Fibroblast of villous mesenchyme (primary cell): ENCODE measurements at regions not wholly inside any gene's neighbourhood (a gene's known extent, or its start where the extent isn't known, plus 50 kb on each side); places are given as distances from the start of the nearest gene placed in this dataset.

ENCODE experiments used
- DNase-seq: peaks from one replicate; pipeline ENCODE4 v3.0.0-alpha.2; 2010; ENCODE audit warnings: low read depth
- H3K4me3 ChIP-seq: 2 replicates; pipeline ENCODE4 v1.5.1; 2011; ENCODE audit warnings: low read depth, mild to moderate bottlenecking, low read length
- TF ChIP-seq, protein P1 (sequence below): IDR thresholded peaks from 2 replicates; pipeline ENCODE4 v1.5.1; 2012; ENCODE audit warnings: low read depth, mild to moderate bottlenecking, low read length; ENCODE audit not compliant: insufficient read depth

GRCh38 chr6:131382631-131383030, 190.4 kb upstream of the ARG1 start:
- TF ChIP-seq, protein P1, sequence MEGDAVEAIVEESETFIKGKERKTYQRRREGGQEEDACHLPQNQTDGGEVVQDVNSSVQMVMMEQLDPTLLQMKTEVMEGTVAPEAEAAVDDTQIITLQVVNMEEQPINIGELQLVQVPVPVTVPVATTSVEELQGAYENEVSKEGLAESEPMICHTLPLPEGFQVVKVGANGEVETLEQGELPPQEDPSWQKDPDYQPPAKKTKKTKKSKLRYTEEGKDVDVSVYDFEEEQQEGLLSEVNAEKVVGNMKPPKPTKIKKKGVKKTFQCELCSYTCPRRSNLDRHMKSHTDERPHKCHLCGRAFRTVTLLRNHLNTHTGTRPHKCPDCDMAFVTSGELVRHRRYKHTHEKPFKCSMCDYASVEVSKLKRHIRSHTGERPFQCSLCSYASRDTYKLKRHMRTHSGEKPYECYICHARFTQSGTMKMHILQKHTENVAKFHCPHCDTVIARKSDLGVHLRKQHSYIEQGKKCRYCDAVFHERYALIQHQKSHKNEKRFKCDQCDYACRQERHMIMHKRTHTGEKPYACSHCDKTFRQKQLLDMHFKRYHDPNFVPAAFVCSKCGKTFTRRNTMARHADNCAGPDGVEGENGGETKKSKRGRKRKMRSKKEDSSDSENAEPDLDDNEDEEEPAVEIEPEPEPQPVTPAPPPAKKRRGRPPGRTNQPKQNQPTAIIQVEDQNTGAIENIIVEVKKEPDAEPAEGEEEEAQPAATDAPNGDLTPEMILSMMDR = no peak
- no peak for DNase-seq
- H3K4me3 ChIP-seq = no peak overlapping the region

DNA sequence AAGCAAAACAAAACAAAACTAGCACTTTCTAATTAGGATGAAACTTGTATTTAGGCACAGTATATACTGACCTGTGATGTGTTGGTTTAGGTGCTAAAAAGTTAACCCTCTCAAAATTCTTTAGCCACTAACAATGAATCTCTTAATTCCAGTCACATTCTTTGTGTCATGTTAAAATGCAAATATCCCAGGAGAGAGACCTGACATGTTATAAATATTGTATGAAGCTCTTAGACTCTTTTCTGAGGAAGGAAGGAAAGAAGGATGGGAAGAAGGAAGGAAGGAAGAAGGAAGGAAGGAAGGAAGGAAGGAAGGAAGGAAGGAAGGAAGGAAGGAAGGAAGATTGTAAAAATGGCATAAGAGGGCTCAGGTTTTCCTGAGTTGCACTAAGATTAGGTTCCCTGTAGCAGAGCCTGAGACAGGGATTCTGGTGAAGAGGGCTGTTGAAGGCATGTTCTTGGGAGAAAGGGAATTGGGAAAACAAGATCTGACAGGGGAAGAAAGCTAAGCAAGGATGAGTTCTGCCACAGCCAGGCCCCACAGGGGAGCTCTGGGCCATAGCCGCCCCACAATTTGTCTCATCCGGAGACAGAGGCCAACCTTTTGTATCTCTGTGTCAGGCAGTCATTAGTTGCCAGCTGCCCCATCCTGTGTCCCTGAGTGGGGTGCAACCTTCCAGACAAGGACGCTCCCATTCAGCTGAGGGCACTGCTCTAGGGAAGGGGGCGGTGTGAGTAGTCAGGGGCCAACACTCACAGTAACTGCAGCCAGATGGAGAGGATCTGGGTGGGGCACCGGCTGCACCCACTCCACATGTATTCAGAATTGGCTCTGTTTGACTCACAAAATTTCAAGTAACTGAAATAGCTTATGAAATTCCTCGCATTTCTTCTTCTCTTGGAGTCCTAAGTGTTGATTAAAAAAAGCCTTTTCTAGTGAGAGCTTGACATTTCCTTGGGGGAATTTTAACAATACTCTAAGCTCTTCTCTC, 189.3 kb upstream of the ARG1 start:
- no peak overlapping the region for H3K4me3 ChIP-seq
- DNase-seq = no peak

DNA sequence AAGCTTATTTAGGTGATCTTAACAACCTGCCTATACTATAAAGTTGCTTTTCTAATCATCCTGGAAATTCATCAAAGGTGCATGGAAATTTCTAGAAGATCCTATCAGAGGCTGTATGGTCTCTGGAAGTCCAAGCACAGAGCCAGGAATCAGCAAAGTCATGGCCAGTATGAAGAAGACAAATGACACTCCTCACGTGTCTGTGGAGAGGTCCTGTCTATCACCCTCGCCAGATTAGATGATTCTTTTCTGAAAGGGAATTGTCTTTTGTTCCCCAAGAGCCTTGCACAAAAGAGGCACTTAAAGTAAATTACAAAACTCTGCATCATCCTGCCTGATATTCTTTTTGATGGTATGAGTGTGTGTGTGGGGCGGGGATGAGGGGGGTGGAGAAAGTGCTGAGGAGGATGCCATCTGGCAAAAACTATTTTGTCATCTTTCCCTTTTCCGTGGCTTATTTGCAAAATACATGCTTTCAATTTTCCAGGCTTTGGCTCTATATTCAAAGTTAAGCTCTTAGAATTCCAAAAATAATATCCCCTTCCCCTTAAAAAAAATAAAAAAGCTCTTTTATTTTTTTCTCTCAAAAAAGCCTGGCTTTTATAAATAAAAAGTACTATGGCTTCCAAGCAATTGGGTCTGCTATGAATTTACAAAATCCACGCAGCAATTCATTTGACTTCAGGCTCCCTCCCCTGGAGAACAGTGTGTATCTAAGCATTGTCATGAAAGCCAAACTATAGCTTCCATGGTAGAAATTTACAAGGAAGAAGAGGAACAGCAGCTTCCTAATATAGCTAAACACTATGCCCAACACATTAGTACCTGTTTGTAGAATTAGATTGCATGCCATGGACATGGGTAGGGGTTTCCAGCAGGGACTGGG, 185.2 kb upstream of the ARG1 start:
- no peak for DNase-seq
- TF ChIP-seq, protein P1 = no peak
- H3K4me3 ChIP-seq = no peak overlapping the region

More for the DNA sequence above, 189.3 kb upstream of the ARG1 start:
- TF ChIP-seq, protein P1 = no peak

GRCh38 chr6:131390322-131390721, 182.7 kb upstream of the ARG1 start:
- DNase-seq = no peak
- TF ChIP-seq, protein P1 = no peak
- no peak overlapping the region for H3K4me3 ChIP-seq

GRCh38 chr6:131391116-131391515, 181.9 kb upstream of the ARG1 start:
- no peak for DNase-seq
- TF ChIP-seq, protein P1 = no peak

DNA sequence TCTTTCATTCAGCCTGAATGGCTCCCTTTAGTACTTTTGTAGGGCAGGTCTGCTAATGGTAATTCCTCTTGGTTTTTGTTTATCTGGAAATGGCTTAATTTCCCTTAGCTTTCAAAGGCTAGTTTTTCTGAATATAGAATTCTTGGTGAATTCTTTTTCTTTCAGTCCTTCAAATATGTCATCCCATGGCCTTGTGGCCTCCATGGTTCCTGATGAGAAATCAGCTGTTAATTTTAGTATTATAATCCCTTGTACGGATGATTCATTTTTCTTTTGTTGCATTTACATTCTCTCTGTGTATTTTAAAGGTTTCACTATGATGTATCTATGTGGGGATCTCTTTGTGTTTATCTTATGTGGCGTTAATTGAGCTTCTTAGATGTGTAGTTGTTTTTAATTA, 179.6 kb upstream of the ARG1 start:
- H3K4me3 ChIP-seq = no peak overlapping the region
- DNase-seq = no peak
- TF ChIP-seq, protein P1 = no peak

More at GRCh38 chr6:131391116-131391515, 181.9 kb upstream of the ARG1 start:
- no peak overlapping the region for H3K4me3 ChIP-seq
